DOHH2 (cell line): ENCODE measurements at regions not wholly inside any gene's neighbourhood (a gene's known extent, or its start where the extent isn't known, plus 50 kb on each side); places are given as distances from the start of the nearest gene placed in this dataset.

ENCODE experiments used
- CTCF ChIP-seq: fragments of 200-600 bp; sonication (generic); IDR thresholded peaks from one replicate; pipeline ENCODE4 v1.5.1; 2014; ENCODE audit warnings: antibody characterized with exemption, mild to moderate bottlenecking, low read depth, low read length; ENCODE audit not compliant: poor library complexity, severe bottlenecking
- EZH2phosphoT487 ChIP-seq: fragments of 200-600 bp; sonication (generic); IDR thresholded peaks from 2 replicates; pipeline ENCODE4 v1.6.1; 2017; ENCODE audit warnings: borderline replicate concordance, mild to moderate bottlenecking, antibody characterized with exemption, low read length, moderate library complexity, mixed read lengths

- TF ChIP-seq CTCF (no peak), EZH2phosphoT487 (no peak)
Observed at GRCh38 chr16:77500286-77500598, 65.4 kb upstream of the ADAMTS18 start.
